Peyer's patch (tissue), 4 donors: ENCODE measurements at regions not wholly inside any gene's neighbourhood (a gene's known extent, or its start where the extent isn't known, plus 50 kb on each side); places are given as distances from the start of the nearest gene placed in this dataset.

Experiments
- CTCF ChIP-seq, 6 experiments: fragments of 450-650 bp in 4 of 6; fragments of 200-600 bp in 2 of 6; sonication (generic) in 1 of 6; IDR thresholded peaks; one replicate each; pipeline ENCODE4 v1.5.1; 2017 to 2019; ENCODE audit warnings: antibody characterized with exemption in 6 of 6, mild to moderate bottlenecking in 3 of 6, moderate library complexity in 1 of 6
- POLR2A ChIP-seq, 2 donors: fragments of 450-650 bp; IDR thresholded peaks; one replicate each; pipeline ENCODE4 v1.5.1; 2017; ENCODE audit warnings: antibody characterized with exemption in 2 of 2, mild to moderate bottlenecking in 2 of 2, moderate library complexity in 2 of 2

GRCh38 chrX:95350774-95351488, 1333.7 kb upstream of the DIAPH2 start:
- no peak for TF ChIP-seq CTCF (IDR thresholded peaks at IDR 0.05)
- TF ChIP-seq POLR2A (IDR thresholded peaks at IDR 0.05) = no peak
